DOHH2 (cell line): ENCODE measurements at regions not wholly inside any gene's neighbourhood (a gene's known extent, or its start where the extent isn't known, plus 50 kb on each side); places are given as distances from the start of the nearest gene placed in this dataset.

Experiments used
- H3F3A ChIP-seq: fragments of 200-600 bp; sonication (generic), shearing (Covaris generic); 2 replicates; pipeline ENCODE4 v1.6.0; 2016; ENCODE audit warnings: antibody characterized with exemption, mild to moderate bottlenecking; ENCODE audit not compliant: control insufficient read depth, insufficient read depth
- H3K27ac ChIP-seq: fragments of 200-600 bp; sonication (generic); 2 replicates; pipeline ENCODE4 v1.5.1; 2014; ENCODE audit warnings: low read depth, mild to moderate bottlenecking, low read length, moderate library complexity
- H3K27me3 ChIP-seq: fragments of 200-600 bp; sonication (generic); 2 replicates; pipeline ENCODE4 v1.6.1; 2014; ENCODE audit warnings: mild to moderate bottlenecking, low read length, mixed read lengths; ENCODE audit not compliant: control insufficient read depth
- H3K36me3 ChIP-seq: fragments of 200-600 bp; sonication (generic); 2 replicates; pipeline ENCODE4 v1.6.1; 2014; ENCODE audit warnings: mild to moderate bottlenecking, low read length, moderate library complexity, mixed read lengths; ENCODE audit not compliant: control insufficient read depth
- H3K4me1 ChIP-seq: fragments of 200-600 bp; sonication (generic); 2 replicates; pipeline ENCODE4 v1.6.1; 2014; ENCODE audit warnings: mild to moderate bottlenecking, low read length, mixed read lengths; ENCODE audit not compliant: control insufficient read depth
- H3K4me2 ChIP-seq: fragments of 200-600 bp; sonication (generic); 2 replicates; pipeline ENCODE4 v1.6.0; 2014; ENCODE audit warnings: mild to moderate bottlenecking, low read length, moderate library complexity
- H3K4me3 ChIP-seq: fragments of 200-600 bp; sonication (generic); 2 replicates; pipeline ENCODE4 v1.5.1; 2014; ENCODE audit warnings: mild to moderate bottlenecking, low read length, mixed read lengths
- H3K79me2 ChIP-seq: fragments of 200-600 bp; sonication (generic); 2 replicates; pipeline ENCODE4 v1.6.1; 2014; ENCODE audit warnings: mild to moderate bottlenecking, low read length, mixed read lengths; ENCODE audit not compliant: control insufficient read depth
- H3K9me2 ChIP-seq: fragments of 200-600 bp; sonication (generic); replicated peaks from 2 replicates; pipeline ENCODE4 v1.6.1; 2014; ENCODE audit warnings: mild to moderate bottlenecking, low read length, mixed read lengths; ENCODE audit not compliant: control insufficient read depth
- H3K9me3 ChIP-seq: fragments of 200-600 bp; sonication (generic); 2 replicates; pipeline ENCODE4 v1.6.1; 2014; ENCODE audit warnings: antibody characterized with exemption, low read length, mixed read lengths; ENCODE audit not compliant: control insufficient read depth, insufficient read depth
- H4K20me1 ChIP-seq: fragments of 200-600 bp; sonication (generic); 2 replicates; pipeline ENCODE4 v1.6.0; 2014; ENCODE audit warnings: low read depth, mild to moderate bottlenecking, antibody characterized with exemption, low read length, moderate library complexity; ENCODE audit not compliant: control insufficient read depth, insufficient read depth
- CTCF ChIP-seq: fragments of 200-600 bp; sonication (generic); IDR thresholded peaks from one replicate; pipeline ENCODE4 v1.5.1; 2014; ENCODE audit warnings: antibody characterized with exemption, mild to moderate bottlenecking, low read depth, low read length; ENCODE audit not compliant: poor library complexity, severe bottlenecking
- EZH2phosphoT487 ChIP-seq: fragments of 200-600 bp; sonication (generic); IDR thresholded peaks from 2 replicates; pipeline ENCODE4 v1.6.1; 2017; ENCODE audit warnings: borderline replicate concordance, mild to moderate bottlenecking, antibody characterized with exemption, low read length, moderate library complexity, mixed read lengths

GRCh38 chr1:227390525-227390924 is 72.2 kb upstream of the CDC42BPA start:
- H3K4me1 ChIP-seq: no peaks in the 10 kb centered on the region
- no peaks in the 10 kb centered on the region for H3K9me3 ChIP-seq
- no peak overlapping the region for H3K4me2 ChIP-seq
- no peaks in the 10 kb centered on the region for H3F3A ChIP-seq
- H3K27ac ChIP-seq: no peak overlapping the region
- no peaks in the 10 kb centered on the region for H3K9me2 ChIP-seq
- H3K27me3 ChIP-seq: no peaks in the 10 kb centered on the region
- no peak for TF ChIP-seq EZH2phosphoT487
- TF ChIP-seq CTCF: no peak
- H3K4me3 ChIP-seq: no peak overlapping the region
- H3K36me3 ChIP-seq: no peaks in the 10 kb centered on the region
- no peaks in the 10 kb centered on the region for H4K20me1 ChIP-seq
- no peaks in the 10 kb centered on the region for H3K79me2 ChIP-seq

GRCh38 chr1:227388214-227389168 is 70.2 kb upstream of the CDC42BPA start:
- no peaks in the 10 kb centered on the region for H3K27me3 ChIP-seq
- no peaks in the 10 kb centered on the region for H3K4me1 ChIP-seq
- H3K79me2 ChIP-seq: no peaks in the 10 kb centered on the region
- TF ChIP-seq EZH2phosphoT487 (no peak), CTCF (no peak)
- no peaks in the 10 kb centered on the region for H4K20me1 ChIP-seq
- no peaks in the 10 kb centered on the region for H3K36me3 ChIP-seq
- H3K4me3 ChIP-seq: no peak overlapping the region
- H3K9me3 ChIP-seq: no peaks in the 10 kb centered on the region
- no peak overlapping the region for H3K27ac ChIP-seq
- no peaks in the 10 kb centered on the region for H3F3A ChIP-seq
- H3K4me2 ChIP-seq: no peak overlapping the region
- H3K9me2 ChIP-seq: no peaks in the 10 kb centered on the region

- Histone ChIP-seq H3K36me3 (no peaks in the 10 kb centered on the region), H3F3A (no peaks in the 10 kb centered on the region), H4K20me1 (no peaks in the 10 kb centered on the region)
Observed at GRCh38 chr1:227379555-227379892, 61.2 kb upstream of the CDC42BPA start.

More at GRCh38 chr1:227379555-227379892, 61.2 kb upstream of the CDC42BPA start:
- Histone ChIP-seq H3K79me2 (no peaks in the 10 kb centered on the region), H3K27me3 (no peaks in the 10 kb centered on the region), H3K4me3 (no peak overlapping the region), H3K27ac (no peak overlapping the region), H3K9me3 (no peaks in the 10 kb centered on the region), H3K4me2 (no peak overlapping the region), H3K4me1 (no peaks in the 10 kb centered on the region), H3K9me2 (no peaks in the 10 kb centered on the region)
- no peak for TF ChIP-seq CTCF
- TF ChIP-seq EZH2phosphoT487: no peak
